GM19468 (cell line): ENCODE measurements at regions not wholly inside any gene's neighbourhood (a gene's known extent, or its start where the extent isn't known, plus 50 kb on each side); places are given as distances from the start of the nearest gene placed in this dataset.

ENCODE experiments used
- ATAC-seq: cut with Tn5 transposase; IDR thresholded peaks from one replicate; pipeline ENCODE4 v1.9.1; 2021; ENCODE audit warnings: mild to moderate bottlenecking, moderate library complexity, moderate number of reproducible peaks; ENCODE audit not compliant: unreplicated experiment; ENCODE audit errors: extremely low read depth

GRCh38 chr16:51716195-51716594 lies 565.1 kb upstream of the SALL1 start:
- ATAC-seq, result no peak

- no peak for ATAC-seq
Measured at GRCh38 chr16:51713502-51713901, 562.4 kb upstream of the SALL1 start.

- ATAC-seq, result no peak
Measured at GRCh38 chr16:51710905-51711563, 560.0 kb upstream of the SALL1 start.

GRCh38 chr16:51710186-51710585 lies 559.1 kb upstream of the SALL1 start:
- no peak for ATAC-seq

GRCh38 chr16:51708861-51709260 lies 557.8 kb upstream of the SALL1 start:
- ATAC-seq, result no peak

- ATAC-seq, result no peak
Measured at GRCh38 chr16:51707666-51708065, 556.6 kb upstream of the SALL1 start.

- ATAC-seq, result no peak
Measured at GRCh38 chr16:51705142-51705541, 554.1 kb upstream of the SALL1 start.

GRCh38 chr16:51701025-51701424 lies 550.0 kb upstream of the SALL1 start:
- no peak for ATAC-seq

GRCh38 chr16:51699686-51700396 lies 548.8 kb upstream of the SALL1 start:
- no peak for ATAC-seq

GRCh38 chr16:51698647-51699046 lies 547.6 kb upstream of the SALL1 start:
- no peak for ATAC-seq

GRCh38 chr16:51697454-51697853 lies 546.4 kb upstream of the SALL1 start:
- ATAC-seq, result no peak

GRCh38 chr16:51696376-51696775 lies 545.3 kb upstream of the SALL1 start:
- no peak for ATAC-seq

GRCh38 chr16:51691109-51691508 lies 540.0 kb upstream of the SALL1 start:
- ATAC-seq, result no peak

GRCh38 chr16:51685498-51685897 lies 534.4 kb upstream of the SALL1 start:
- no peak for ATAC-seq

- ATAC-seq, result no peak
Measured at GRCh38 chr16:51683882-51684281, 532.8 kb upstream of the SALL1 start.

- ATAC-seq, result no peak
Measured at GRCh38 chr16:51682905-51683304, 531.8 kb upstream of the SALL1 start.

- ATAC-seq, result no peak
Measured at GRCh38 chr16:51674615-51675014, 523.5 kb upstream of the SALL1 start.

GRCh38 chr16:51670527-51670926 lies 519.5 kb upstream of the SALL1 start:
- no peak for ATAC-seq

GRCh38 chr16:51666821-51667220 lies 515.8 kb upstream of the SALL1 start:
- ATAC-seq, result no peak

GRCh38 chr16:51666074-51666473 lies 515.0 kb upstream of the SALL1 start:
- ATAC-seq, result no peak

- ATAC-seq, result no peak
Measured at GRCh38 chr16:51665436-51665998, 514.4 kb upstream of the SALL1 start.

GRCh38 chr16:51658531-51658930 lies 507.5 kb upstream of the SALL1 start:
- no peak for ATAC-seq
